Stimulated activated effector memory CD8-positive, alpha-beta T cell treated with anti-CD3 and anti-CD28 coated beads, Interleukin-12 subunit alpha, Interleukin-12 subunit beta, amount 100 ng/mL, for 72 hours (primary cell): ENCODE measurements at regions not wholly inside any gene's neighbourhood (a gene's known extent, or its start where the extent isn't known, plus 50 kb on each side); places are given as distances from the start of the nearest gene placed in this dataset.

Experiments used
- ATAC-seq: fragments of 150-1000 bp; cut with Tn5 transposase; 2 replicates; pipeline ENCODE4 v1.10.0; 2021
- DNase-seq, 2 donors: peaks; one replicate each; pipeline ENCODE4 v3.0.0; 2021 to 2022; ENCODE audit warnings: low spot score in 2 of 2
- H3K27ac Mint-ChIP-seq: one replicate; pipeline ENCODE4 v1.8.0; 2022; ENCODE audit warnings: mild to moderate bottlenecking, mixed read lengths
- H3K36me3 Mint-ChIP-seq: one replicate; pipeline ENCODE4 v1.8.0; 2022; ENCODE audit warnings: mild to moderate bottlenecking, mixed read lengths
- H3K4me1 Mint-ChIP-seq: one replicate; pipeline ENCODE4 v1.8.0; 2022; ENCODE audit warnings: mixed read lengths
- H3K4me3 Mint-ChIP-seq: one replicate; pipeline ENCODE4 v1.8.0; 2022; ENCODE audit warnings: mild to moderate bottlenecking, mixed read lengths
- H3K9me3 Mint-ChIP-seq: one replicate; pipeline ENCODE4 v1.8.0; 2022; ENCODE audit warnings: mixed read lengths

DNA sequence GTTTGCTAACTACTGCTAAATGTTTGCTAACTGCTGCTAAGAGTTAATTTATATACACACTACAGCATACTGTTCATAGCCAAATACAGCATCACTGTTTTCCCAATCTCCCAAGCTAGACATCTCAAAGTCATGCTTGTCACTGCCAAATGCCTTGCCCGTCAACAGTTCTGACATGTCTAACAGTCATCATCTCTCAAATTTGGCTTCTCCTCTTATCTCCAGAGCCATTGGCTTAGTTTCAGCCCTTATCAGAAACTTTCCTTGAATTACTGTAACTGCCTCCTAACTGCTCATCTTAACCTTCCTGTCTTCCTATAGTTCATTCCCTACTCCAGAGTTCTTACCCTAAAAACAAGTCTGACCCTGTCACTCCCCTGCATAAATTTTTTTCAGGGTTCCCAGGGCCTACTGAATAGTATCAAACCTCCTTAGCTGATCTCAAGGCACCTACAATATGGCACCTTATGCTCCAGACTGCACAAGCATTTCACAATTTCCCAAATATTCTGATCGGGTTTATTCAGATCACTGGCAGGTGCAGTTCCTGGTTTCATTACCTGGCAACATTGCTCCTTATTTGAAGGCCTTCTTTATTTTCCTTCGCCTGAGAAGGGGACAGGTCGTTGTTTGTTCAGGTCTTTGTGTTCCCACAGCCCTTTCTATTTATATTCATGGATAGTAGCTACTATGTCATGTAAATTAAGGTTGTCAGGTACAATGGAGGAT is 55.9 kb upstream of the ANKRD55 start:
- ATAC-seq = no peak
- H3K36me3 Mint-ChIP-seq = no peaks in the 10 kb centered on the region
- H3K4me3 Mint-ChIP-seq = no peak overlapping the region

DNA sequence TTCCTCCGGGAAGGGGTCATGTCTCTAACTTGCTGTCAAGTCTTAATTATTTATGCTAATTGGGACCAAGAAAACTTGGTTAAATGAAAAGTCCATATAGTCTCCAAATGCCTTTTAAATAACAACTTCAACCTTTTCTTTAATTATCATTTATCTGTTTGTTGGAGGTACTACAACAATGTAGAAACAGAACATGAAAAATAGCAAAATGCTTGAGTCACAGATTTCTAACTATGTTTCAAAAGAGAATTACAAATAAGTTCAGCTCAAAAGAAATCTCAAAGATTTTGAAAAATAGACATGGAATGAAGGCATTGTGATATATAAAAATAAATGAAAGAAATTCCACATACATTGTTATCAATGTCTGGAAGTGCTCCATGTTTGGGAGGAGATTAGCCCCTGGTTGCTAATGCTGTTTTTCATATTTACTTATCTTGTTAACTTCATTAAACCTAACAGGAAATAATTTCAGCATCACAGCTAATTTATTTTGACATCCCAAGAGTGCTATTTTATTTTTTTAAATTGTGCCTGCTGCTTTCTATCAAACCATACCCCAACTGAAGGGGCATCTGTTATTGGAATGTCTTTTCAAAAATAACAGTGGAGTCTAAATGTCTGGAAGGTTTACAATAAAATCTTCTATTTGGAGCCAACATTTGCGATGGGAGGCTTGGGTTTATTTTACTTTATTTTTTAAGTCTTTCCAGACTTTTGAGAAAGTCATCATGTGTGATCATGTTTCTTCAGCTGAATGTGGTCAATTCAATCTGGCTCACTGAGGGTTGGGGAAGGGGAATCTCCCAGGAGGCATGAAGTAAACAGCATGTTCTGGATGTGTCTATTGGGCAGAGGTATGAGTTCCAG is 53.1 kb upstream of the ANKRD55 start:
- Mint-ChIP-seq H3K9me3 (no peaks in the 10 kb centered on the region), H3K36me3 (no peaks in the 10 kb centered on the region), H3K4me1 (no peaks in the 10 kb centered on the region), H3K27ac (no peak overlapping the region), H3K4me3 (no peak overlapping the region)
- ATAC-seq (no peak), DNase-seq (no peak)

More for the DNA sequence above, 55.9 kb upstream of the ANKRD55 start:
- DNase-seq = no peak
- H3K27ac Mint-ChIP-seq = no peak overlapping the region
- H3K9me3 Mint-ChIP-seq = no peaks in the 10 kb centered on the region
- H3K4me1 Mint-ChIP-seq = no peaks in the 10 kb centered on the region

DNA sequence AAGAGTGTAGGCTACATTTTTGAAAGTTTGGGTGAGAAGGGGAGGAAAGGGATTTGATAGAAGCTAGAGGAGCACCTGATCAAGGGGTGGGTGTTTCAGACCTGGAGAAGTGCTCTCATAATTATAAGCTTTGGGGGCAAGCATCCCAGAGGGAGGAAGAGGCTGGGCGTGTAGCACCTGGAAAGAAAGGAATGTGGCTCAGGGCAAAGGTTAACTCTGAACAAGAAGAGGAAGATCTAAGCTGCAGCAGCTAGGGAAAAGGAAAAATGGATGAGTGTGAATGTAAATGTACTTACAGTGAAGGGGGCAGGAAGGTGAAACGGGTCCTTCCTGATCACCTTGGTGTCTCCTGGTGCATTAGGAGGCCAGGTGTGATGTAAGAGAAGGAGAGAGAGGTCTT is 49.8 kb upstream of the ANKRD55 start:
- Mint-ChIP-seq H3K36me3 (no peaks in the 10 kb centered on the region), H3K4me3 (no peak overlapping the region), H3K9me3 (no peaks in the 10 kb centered on the region), H3K4me1 (no peaks in the 10 kb centered on the region), H3K27ac (no peak overlapping the region)
- ATAC-seq (no peak), DNase-seq (no peak)
